ENCODE measurements at regions not wholly inside any gene's neighbourhood (a gene's known extent, or its start where the extent isn't known, plus 50 kb on each side); places are given as distances from the start of the nearest gene placed in this dataset.

- DNase-seq (ENCODE audit: low read depth in 3 of 3, low spot score in 2 of 3), result no peak
Measured at GRCh38 chr1:240014051-240014450, 77.6 kb upstream of the FMN2 start.

GRCh38 chr1:240018617-240019016 is 73.1 kb upstream of the FMN2 start:
- no peak for DNase-seq (ENCODE audit: low read depth in 3 of 3, low spot score in 2 of 3)

GRCh38 chr1:240019524-240019923 is 72.2 kb upstream of the FMN2 start:
- DNase-seq (ENCODE audit: low read depth in 3 of 3, low spot score in 2 of 3), result no peak

DNA sequence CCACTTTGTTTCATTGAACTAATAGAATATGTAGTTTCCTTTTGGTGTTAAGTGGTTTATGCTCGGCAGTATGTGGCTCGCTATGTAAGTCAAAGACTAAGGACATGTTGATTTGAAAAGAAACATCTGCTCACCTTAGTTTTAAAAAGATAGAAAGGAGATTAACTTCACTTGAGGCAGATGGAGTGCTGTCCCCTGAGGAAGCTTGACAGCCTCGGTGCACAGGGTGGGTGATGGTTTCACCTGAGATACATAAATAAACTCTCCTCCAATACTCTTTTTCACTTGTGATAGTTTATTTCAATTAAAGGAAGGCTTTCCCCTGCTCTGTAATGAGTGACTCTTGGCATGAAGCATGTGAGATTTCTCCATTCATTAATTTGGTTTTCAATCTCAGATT is 70.8 kb upstream of the FMN2 start:
- DNase-seq (ENCODE audit: low read depth in 3 of 3, low spot score in 2 of 3), result no peak

- DNase-seq (ENCODE audit: low read depth in 3 of 3, low spot score in 2 of 3), result no peak
Measured at GRCh38 chr1:240021709-240022108, 70.0 kb upstream of the FMN2 start.

- peak in 2 of 3 donors; percentile 8 to 13 for DNase-seq (ENCODE audit: low read depth in 3 of 3, low spot score in 2 of 3)
Measured at GRCh38 chr1:240027059-240027462, 64.6 kb upstream of the FMN2 start.

DNA sequence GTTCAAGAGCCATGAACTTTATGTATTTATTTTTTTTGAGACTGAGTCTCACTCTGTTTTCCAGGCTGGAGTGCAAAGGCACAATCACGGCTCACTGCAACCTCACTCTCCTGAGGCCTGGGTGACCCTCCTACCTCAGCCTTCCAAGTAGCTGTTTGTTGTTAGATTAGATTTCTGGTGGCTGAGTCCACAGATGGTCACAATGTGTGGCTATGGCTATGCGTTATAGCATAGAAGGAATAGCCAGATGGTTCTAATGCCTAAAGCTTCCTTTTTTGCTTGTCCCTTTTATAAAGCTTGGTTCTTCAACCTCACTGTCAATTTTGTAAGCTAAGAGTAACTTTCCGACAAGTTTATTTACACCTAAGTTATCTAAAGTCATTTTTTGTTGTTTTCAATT is 62.3 kb upstream of the FMN2 start:
- no peak for DNase-seq (ENCODE audit: low read depth in 3 of 3, low spot score in 2 of 3)

DNA sequence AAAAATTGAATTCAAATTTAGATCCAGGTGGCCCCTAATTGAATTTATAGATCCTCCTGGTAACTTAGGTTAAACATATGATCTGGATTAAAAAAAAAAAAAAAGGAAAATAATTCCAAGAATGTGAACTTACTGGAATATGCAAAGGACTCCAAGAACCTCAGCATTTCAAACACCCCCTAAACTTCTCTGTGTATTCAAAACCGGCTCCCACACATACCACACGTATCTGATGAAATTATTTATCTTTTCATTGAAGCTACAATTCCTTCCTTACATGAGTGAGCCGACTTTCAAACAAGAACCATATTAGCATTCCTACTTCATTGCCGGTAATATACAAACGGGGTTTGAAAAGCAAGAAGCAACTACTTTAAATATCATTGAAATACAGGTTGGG is 61.4 kb upstream of the FMN2 start:
- DNase-seq (ENCODE audit: low read depth in 3 of 3, low spot score in 2 of 3), result no peak

DNA sequence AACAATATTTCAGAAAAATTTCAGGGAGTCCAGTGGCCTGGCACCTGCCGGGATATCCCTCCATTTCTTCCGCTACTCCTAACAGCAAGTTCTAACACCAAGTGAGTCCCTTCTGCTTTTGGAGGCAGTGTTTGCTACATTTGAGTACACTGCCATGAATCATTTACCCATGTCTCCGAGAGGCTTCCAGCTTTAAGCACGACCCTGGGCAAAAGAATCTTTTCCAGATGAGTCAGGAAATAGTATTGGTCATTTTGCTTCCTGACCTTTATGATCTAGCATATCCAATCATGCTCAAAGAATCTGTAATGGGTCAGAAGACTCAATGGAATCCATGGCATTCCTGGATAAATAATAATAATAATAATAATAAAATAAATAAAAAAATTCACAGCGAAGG is 60.7 kb upstream of the FMN2 start:
- DNase-seq (ENCODE audit: low read depth in 3 of 3, low spot score in 2 of 3), result no peak

DNA sequence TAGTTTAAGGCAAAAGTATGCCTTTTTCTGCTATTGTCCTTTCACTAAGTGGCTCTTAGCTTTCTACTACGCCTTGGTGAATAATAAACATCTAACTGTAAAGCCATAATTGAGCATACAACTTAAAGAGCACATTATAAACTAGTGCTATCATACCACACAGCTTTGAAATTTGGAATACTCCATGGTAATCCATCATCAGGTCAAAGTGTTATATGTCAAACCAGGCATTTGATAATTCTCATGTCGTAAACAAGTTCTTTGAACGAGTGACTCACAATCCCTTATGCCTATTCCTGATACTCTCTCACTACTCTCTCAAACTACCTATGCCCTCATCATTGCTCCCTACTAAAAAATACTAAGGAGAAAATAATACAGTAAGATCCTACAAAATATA is 60.3 kb upstream of the FMN2 start:
- no peak for DNase-seq (ENCODE audit: low read depth in 3 of 3, low spot score in 2 of 3)

- no peak for DNase-seq (ENCODE audit: low read depth in 3 of 3, low spot score in 2 of 3)
Measured at GRCh38 chr1:240033406-240033805, 58.3 kb upstream of the FMN2 start.

DNA sequence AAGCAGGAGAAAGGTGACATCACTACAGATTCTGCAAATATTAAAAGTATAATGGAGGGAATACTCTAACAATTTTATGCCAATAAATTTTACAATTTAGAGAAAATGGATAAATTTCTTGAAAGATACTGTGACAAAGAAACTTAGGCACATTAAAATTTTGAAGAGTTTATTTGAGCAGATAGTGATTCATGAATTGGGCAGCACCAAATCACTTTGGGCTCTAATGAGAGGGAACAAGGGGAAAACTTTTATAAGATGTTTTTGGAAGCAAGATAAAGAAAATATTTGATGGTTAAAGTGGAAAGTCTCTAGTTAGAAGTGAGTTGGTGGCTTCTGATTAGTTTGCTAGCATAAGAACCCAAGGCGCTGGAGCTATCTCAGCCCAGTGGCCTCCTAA is 55.2 kb upstream of the FMN2 start:
- no peak for DNase-seq (ENCODE audit: low read depth in 3 of 3, low spot score in 2 of 3)

All from right renal cortex interstitium (tissue), 3 donors.